Right atrium auricular region (tissue), 2 donors: ENCODE measurements at regions not wholly inside any gene's neighbourhood (a gene's known extent, or its start where the extent isn't known, plus 50 kb on each side); places are given as distances from the start of the nearest gene placed in this dataset.

Experiments used
- DNase-seq: peaks from one replicate; pipeline ENCODE4 v3.0.0-alpha.2; 2019; ENCODE audit warnings: low spot score
- H3K27ac ChIP-seq, 2 donors: fragments of 200-600 bp; sonication (generic); 1 replicate in 1 of 2; 2 replicates in 1 of 2; pipeline ENCODE4 v1.5.1; 2016 to 2019
- H3K27me3 ChIP-seq, 2 donors: fragments of 200-600 bp; sonication (generic); one replicate each; pipeline versions ENCODE4 v1.5.1 to v1.6.0; 2017 to 2019
- H3K36me3 ChIP-seq: fragments of 200-600 bp; sonication (generic); one replicate; pipeline ENCODE4 v1.5.1; 2016
- H3K4me1 ChIP-seq, 2 donors: fragments of 200-600 bp; sonication (generic); one replicate each; pipeline versions ENCODE4 v1.5.1 to v1.6.0; 2017 to 2019
- H3K4me3 ChIP-seq, 2 donors: fragments of 200-600 bp; sonication (generic); 1 replicate in 1 of 2; 2 replicates in 1 of 2; pipeline ENCODE4 v1.5.1; 2017 to 2019; ENCODE audit warnings: mild to moderate bottlenecking in 1 of 2, moderate library complexity in 1 of 2
- H3K9me3 ChIP-seq, 2 donors: fragments of 200-600 bp; sonication (generic); one replicate each; pipeline ENCODE4 v1.5.1; 2019
- CTCF ChIP-seq, 2 donors: fragments of 200-600 bp; sonication (generic); IDR thresholded peaks; one replicate each; pipeline ENCODE4 v1.5.1; 2019; ENCODE audit warnings: antibody characterized with exemption in 2 of 2

GRCh38 chr5:110063640-110064602, 374.2 kb downstream of the MAN2A1 start:
- no peaks in the 10 kb centered on the region for H3K4me1 ChIP-seq
- no peak for DNase-seq

GRCh38 chr5:110064603-110065268, 375.0 kb downstream of the MAN2A1 start:
- TF ChIP-seq CTCF (IDR thresholded peaks at IDR 0.05), result no peak
- DNase-seq, result no peak
- Histone ChIP-seq H3K4me1 (no peaks in the 10 kb centered on the region), H3K36me3 (no peaks in the 10 kb centered on the region), H3K4me3 (no peak overlapping the region), H3K27me3 (no peaks in the 10 kb centered on the region), H3K9me3 (peaks cover 0 to under 1% of the 10 kb centered on the region in 2 donors), H3K27ac (no peak overlapping the region)

More at GRCh38 chr5:110063640-110064602, 374.2 kb downstream of the MAN2A1 start:
- H3K27me3 ChIP-seq, result no peaks in the 10 kb centered on the region
- no peaks in the 10 kb centered on the region for H3K36me3 ChIP-seq
- H3K27ac ChIP-seq, result no peak overlapping the region
- peaks cover 0 to 3% of the 10 kb centered on the region in 2 donors for H3K9me3 ChIP-seq
- no peak for TF ChIP-seq CTCF (IDR thresholded peaks at IDR 0.05)
- H3K4me3 ChIP-seq, result no peak overlapping the region

- Histone ChIP-seq H3K27ac (no peak overlapping the region), H3K4me3 (no peak overlapping the region), H3K4me1 (no peaks in the 10 kb centered on the region), H3K9me3 (peaks cover 0 to 29% of the 10 kb centered on the region in 2 donors), H3K27me3 (no peaks in the 10 kb centered on the region), H3K36me3 (no peaks in the 10 kb centered on the region)
- DNase-seq, result no peak
- TF ChIP-seq CTCF (IDR thresholded peaks at IDR 0.05), result no peak
Measured at GRCh38 chr5:110070836-110071235, 381.1 kb downstream of the MAN2A1 start.

- no peaks in the 10 kb centered on the region for H3K36me3 ChIP-seq
- H3K9me3 ChIP-seq, result peaks cover 0 to 29% of the 10 kb centered on the region in 2 donors
- no peak for TF ChIP-seq CTCF (IDR thresholded peaks at IDR 0.05)
- no peak for DNase-seq
- H3K4me1 ChIP-seq, result no peaks in the 10 kb centered on the region
- no peak overlapping the region for H3K27ac ChIP-seq
- no peaks in the 10 kb centered on the region for H3K27me3 ChIP-seq
- H3K4me3 ChIP-seq, result no peak overlapping the region
Measured at GRCh38 chr5:110072651-110073050, 382.9 kb downstream of the MAN2A1 start.

- no peak overlapping the region for H3K27ac ChIP-seq
- H3K36me3 ChIP-seq, result no peaks in the 10 kb centered on the region
- peaks cover 0 to 29% of the 10 kb centered on the region in 2 donors for H3K9me3 ChIP-seq
- no peak for TF ChIP-seq CTCF (IDR thresholded peaks at IDR 0.05)
- H3K27me3 ChIP-seq, result no peaks in the 10 kb centered on the region
- H3K4me1 ChIP-seq, result no peaks in the 10 kb centered on the region
- DNase-seq, result no peak
- H3K4me3 ChIP-seq, result no peak overlapping the region
Measured at GRCh38 chr5:110073534-110073933, 383.8 kb downstream of the MAN2A1 start.
